GM21423 (cell line): ENCODE measurements at regions not wholly inside any gene's neighbourhood (a gene's known extent, or its start where the extent isn't known, plus 50 kb on each side); places are given as distances from the start of the nearest gene placed in this dataset.

Experiments
- ATAC-seq: cut with Tn5 transposase; IDR thresholded peaks from one replicate; pipeline ENCODE4 v1.9.1; 2021; ENCODE audit warnings: mild to moderate bottlenecking, moderate library complexity; ENCODE audit not compliant: unreplicated experiment

DNA sequence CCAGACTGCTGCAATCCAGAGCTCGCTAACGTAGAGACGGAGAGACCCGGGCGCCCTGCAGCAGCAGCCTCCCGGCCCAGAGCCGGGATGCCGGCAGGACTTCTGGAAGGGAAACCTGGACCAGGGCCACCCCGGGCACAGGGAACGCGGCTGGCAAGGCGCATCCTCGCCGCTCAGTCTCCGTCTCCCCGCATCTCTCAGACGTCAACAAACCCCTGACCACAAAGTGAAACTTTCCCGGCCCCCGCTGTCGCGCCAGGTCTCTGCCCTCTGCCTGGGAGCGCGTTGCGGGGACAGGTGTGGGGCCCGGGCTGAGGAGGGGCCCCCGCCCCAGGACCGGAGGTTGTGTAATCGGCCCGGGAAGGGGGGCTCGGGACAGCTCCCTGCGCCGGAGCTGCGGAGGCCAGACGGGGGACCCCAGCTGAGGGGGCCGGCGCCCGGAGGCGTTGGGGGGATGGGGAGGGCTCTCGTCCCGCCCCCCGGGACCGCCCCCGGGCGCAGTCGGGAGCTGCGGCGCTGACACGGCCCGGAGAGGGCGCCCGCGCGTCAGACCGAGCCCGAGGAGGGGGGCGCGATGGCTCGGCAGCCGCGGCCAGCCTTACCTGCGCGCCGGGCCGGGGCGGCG lies 116.6 kb upstream of the HIVEP3 start:
- ATAC-seq = peak; percentile 68

DNA sequence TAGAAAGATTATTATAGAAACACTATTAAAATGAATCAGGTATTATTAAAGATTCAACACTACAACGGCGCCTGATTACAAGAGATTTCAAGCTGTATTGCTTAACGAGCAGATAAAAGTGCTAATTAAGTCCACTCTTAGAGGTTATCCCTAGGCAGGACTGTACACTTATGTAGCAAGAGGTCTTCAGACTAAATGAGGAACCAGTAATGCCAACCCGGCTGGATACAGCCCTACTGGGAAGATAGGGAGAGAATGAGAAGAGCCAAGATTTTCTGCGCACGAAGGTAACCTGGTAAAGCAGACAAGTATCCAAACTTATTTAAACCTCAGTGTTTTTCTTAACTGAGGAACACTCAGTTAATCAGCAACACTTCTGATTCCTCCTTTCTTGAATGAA lies 115.7 kb upstream of the HIVEP3 start:
- ATAC-seq = no peak

DNA sequence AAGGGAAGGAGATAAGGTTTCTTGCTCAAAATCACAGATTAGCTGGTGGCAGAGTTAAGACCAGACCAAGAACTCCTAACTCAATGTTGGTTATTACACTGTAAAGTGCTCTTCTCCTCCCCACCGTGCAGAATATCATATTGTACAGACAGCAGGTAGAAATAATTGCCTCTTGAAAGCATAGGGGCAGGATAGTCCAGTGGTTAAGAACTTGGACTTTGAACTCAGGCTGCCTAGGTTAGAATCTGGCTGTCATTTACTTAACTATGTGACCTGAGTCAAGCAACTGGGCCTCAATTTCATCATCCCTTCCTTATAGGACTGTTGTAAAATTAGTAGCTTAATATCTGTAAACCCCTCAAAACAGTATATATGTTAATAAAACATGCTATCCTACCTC lies 114.9 kb upstream of the HIVEP3 start:
- no peak for ATAC-seq

DNA sequence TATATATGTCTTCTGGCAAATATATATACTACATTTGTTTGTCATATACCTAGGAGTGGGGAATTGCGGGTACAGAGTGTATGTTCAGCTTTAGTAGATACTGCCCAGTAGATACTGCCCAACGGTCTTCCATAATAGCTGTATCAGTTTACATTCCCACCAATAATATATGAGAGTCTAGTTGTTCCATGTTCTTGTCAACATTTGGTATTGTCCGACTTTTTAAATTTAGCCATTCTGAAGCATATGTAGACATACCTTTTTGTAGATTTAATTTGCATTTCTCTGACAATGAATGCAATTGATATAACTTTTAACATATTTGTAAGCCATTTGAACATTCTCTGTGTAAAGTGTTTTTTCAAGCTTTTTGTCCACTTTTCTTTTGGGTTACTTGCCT lies 99.0 kb upstream of the HIVEP3 start:
- ATAC-seq = no peak

DNA sequence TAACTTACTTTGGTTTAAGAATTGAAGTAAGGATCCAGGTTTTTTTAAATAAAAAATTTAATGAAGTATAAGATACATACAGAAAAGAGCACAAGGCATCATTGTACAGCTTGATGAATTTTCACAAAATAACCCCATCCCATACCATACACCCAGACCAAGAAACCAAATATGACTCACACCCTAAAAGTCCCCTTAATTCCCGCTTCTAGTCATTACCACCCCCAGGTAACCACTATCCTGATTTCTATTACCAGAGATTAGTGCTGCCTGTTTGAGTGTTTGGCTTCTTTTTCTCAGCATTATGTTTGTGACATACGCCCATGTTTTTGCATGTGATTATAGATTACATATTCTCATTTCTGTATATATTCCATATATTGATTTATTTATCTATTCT lies 98.5 kb upstream of the HIVEP3 start:
- peak; percentile 44 for ATAC-seq

DNA sequence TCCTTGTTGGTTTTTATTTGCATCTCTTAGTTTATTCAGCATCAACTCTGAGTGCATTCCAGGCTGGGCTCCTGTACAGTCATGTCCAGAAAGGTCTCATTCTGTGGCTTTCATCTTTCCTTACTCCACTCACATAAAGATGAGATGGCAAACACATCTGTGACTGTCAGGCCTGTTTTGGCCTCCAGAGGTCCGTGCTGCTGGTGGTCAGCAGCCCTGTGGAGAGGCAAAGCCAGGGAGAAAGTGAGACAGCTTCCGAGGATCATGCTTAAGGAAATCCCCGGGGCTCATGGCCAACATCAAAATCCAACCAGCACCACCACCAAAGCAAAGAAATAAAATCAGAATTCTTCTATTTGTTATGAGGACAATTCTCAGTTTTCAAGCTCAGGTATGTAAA lies 96.1 kb upstream of the HIVEP3 start:
- no peak for ATAC-seq

DNA sequence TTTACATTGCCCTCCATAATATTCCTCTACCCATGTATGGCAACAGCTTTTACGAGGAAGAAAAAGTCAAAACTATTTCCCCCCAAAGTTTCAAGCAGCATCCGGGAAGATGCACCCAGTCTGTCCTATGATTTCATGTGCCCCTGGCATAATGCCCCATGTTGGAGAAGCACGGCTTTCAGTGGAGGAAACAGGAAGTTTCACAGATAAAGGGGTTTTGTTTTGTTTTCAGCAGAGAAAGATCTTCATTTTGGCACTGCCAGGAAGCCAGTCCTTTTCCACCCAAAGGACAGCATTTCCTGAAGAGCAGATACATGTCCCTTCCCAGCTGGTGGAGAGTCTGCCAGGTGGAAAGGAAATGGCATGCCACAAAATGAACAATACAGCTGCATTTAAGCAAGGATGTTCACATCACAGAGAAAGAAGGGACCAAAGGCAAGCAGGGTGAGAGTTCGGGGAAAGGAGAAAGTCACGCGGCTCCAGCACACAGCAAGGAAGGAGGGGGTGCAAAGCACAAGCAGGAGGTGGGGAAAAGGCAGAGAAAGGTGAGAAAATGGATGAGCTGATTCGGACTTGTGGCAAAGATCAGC lies 95.3 kb upstream of the HIVEP3 start:
- no peak for ATAC-seq

DNA sequence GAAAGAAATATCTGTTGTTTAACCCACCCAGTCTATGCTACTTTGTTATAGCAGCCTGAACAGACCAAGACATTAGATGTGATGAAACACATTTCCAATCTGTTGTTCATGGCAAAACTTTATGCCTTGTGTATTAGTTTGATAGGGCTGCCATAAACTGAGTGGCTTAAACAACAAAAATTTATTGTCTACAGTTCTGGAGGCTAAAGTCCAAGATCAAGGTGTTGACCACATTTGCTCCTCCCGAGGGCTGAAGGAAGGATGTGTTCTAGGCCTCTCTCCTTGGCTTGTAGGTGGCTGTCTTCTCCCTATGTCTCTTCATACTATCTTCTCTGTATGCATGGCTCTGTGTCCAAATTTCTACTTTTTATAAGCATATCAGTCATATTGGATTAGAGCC lies 94.1 kb upstream of the HIVEP3 start:
- ATAC-seq = no peak

DNA sequence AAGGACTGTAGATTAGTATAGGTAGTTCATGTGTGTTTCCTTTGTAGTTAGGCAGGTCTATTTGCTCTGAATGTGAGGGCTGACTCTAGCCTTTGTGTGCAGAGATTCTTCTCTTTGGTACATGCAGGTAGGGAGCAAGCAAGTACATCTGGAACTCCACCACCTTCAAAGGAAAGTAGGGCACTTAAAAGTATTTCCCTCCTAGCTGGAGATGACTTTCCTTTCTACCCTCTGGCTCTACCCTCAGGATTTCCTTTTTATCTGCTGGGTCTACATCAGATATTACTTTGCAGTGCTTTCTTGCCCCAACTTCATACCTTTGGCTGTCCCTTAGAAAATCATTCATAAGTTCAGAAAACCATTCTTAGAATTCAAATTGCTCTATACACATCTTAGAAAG lies 91.7 kb upstream of the HIVEP3 start:
- ATAC-seq = no peak

DNA sequence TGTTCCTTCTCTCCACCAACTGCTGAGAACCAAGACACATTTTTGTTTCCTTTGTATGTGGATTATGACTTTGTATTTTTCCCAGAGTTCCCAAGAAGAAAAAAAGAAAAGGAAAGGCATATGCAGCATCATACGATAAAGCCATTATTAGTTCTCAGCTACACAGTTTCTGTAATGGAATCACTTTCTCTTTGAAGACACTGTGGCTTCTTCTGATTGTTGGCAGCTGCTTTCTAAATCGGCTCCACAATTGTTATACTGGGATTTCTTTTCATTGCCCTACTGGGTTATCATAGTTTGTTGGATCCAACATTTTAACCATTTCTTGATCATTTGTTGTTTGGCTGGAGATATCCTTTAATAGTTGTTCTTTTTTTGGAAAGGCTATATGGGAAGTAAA lies 89.5 kb upstream of the HIVEP3 start:
- no peak for ATAC-seq

DNA sequence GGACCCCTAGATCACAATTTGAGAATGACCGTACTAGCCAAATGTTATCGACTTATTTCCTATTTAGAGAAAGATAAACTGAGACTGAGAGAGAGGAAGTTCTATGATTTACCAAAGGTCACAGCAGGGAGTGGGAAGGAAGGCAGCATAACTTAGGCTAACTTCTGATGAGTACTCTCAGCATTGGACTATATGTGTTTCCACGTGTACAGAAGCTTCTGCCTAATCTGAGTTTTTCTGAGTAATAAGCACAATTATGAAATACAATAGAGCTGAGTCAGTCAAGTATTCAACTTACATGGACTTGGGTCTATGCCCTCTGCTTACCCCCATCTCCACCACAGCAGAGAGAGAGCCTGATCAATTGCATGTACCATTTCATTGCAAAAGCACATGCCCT lies 88.1 kb upstream of the HIVEP3 start:
- ATAC-seq = no peak

DNA sequence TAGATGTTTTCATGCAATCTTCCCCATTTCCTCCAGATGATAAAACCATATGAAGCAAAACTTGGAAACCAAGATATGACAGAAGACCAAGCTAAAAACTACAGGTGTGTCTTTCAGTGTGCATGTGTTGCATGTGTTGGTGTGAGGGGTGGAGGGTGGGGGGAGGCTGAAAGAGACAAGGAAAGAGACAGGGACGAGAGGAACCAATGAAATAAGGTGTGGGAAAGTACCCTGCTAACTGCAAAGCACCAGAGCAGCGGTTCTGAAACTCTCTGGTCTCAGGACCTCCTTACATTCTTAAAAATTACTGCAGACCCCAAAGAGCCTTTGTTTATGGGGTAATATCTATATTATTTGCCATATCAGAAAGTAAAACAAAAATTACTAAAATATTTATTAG lies 87.4 kb upstream of the HIVEP3 start:
- no peak for ATAC-seq

DNA sequence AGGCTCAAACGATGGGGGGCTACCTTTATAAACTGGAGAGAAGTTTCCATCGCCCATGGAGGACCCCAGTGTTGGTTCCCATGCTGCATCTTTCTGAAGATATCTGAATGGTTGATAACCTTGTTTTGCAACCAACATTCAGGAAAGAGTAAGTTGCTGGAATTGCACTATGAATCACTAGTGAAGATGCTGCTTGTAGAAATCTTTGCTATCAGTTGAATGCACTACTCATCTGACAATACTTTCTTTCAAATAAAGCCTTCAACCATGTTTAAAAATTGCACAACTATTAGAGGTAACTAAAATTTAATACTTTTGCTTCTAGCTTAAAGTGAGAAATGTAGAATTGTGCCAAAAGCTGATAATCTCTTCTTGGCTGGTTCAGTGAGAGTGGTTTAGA lies 86.8 kb upstream of the HIVEP3 start:
- no peak for ATAC-seq

DNA sequence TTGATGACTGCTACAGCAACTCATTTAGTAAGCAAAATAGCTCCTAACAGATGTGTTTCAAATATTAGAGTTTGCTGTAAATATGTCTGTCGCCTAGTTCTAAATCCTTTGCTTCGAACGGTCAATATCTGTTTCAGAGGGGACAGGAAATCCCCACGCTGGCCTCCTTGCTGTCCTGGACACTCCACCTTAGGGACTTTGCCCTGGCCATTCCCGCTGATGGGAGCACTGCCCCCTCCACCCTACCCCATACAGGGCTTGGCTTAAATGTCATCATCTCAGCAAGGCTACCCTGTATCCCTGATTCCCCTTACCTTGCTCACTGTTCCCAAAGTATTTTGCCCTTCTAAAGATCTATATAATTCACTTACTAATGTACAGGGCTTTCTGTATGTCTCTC lies 86.1 kb upstream of the HIVEP3 start:
- no peak for ATAC-seq

DNA sequence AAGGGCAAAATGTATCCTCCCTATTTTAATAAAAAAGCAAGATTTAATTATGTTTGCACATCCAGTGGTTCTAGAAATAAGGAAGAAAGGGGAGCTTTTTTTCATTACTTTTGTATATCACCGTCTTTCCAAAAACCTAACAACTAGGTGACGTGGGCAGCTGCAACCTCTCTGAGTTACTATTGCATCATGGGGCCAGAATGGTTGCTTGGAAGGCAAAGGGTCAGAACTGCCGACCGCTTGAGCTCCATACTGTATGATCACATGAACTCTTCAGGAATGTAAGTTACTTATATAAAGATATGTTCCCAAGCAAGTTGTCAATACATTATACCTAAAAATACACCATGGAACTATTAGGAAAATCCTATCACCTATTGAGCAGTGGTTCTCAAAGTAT lies 85.6 kb upstream of the HIVEP3 start:
- no peak for ATAC-seq

DNA sequence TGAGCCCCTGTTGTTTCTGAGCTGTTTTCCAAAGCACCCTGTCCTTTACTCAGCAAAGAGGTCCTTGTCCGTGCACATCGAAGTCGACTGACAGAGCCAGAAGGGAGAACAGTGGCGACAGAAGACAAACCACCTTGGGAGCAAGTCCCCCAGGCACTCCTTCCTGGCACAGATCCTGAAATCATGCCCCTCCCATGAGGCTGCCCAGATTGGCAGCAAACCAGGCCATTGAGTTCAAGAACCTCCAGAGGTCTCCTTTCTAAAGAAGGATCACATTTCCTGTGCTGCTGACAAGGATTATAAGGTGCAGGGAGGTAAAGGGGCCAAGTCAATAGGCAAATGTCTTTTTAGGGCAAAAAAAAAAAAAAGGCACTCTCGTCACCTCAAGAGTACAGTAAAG lies 84.7 kb upstream of the HIVEP3 start:
- ATAC-seq = no peak

DNA sequence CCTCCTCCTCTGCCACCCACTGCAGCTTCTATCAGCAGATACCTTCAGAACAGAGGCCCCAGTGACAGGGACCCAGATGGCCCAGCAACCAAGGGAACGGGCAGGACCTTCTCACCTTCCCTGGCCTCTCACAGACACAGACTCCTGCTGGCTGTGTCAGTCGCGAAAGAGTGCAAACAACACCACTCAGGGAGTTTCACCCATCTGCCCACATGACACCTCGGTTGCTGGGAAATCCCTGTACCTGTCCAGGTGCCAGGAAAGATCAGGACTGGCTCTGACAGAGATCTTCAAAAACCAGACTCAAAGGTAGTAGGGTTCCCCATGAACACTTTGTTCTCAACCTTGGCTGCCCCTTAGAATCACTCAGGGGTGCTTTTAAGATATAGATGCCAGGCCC lies 83.5 kb upstream of the HIVEP3 start:
- ATAC-seq = no peak

DNA sequence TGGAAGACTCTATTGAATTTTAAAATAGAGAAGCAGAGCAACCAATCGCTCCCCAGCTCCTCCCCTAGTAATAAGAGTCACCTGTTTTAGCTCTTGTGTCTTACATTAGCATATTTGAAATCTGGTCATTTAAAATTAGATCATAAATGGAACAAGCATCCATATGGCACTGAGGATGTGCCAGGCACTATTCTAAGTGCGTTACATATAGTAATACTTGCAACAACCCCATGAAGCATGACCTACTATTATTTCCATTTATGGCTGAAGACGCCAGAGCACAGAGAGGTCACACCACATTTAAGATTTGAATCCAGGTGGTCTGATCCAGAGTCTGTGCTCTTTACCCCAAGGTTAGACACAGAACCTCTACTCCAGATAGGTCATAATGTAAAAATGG lies 82.0 kb upstream of the HIVEP3 start:
- no peak for ATAC-seq

DNA sequence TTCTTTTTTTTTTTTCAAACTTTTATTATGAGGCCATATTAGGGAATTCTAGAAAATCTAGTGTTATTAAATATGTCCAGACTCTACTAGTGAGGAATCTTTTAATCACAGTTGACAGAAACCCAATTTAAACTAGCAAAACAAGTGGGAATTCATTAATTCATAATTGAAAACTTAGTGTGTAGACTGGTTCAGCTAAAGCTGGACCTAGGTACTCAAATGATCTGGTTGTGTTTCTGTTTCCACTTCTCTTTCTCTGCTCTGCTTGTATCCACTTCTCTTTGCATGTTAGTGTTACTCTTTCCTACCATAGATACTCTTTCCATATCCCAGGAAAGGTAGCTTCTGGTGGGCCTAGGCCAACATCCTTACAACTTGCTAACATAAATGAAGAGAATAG lies 81.2 kb upstream of the HIVEP3 start:
- ATAC-seq = no peak

DNA sequence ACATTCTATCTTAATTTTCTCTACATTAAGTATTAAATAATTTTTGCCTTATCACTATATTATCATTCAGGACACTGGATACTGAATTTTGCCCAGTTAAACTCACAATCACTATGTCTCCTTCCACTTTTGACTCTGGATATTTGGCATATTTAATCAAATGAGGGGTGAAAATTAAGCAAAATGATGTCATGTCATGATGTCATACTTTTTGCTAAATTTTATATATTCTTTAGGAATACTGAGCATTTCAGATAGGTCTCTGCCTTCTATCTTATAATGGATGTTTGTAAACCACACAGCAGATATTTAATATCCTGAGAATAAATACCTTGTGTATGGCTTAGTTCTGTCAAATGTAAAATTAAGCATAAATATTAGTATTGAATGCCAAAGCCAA lies 79.5 kb upstream of the HIVEP3 start:
- no peak for ATAC-seq

DNA sequence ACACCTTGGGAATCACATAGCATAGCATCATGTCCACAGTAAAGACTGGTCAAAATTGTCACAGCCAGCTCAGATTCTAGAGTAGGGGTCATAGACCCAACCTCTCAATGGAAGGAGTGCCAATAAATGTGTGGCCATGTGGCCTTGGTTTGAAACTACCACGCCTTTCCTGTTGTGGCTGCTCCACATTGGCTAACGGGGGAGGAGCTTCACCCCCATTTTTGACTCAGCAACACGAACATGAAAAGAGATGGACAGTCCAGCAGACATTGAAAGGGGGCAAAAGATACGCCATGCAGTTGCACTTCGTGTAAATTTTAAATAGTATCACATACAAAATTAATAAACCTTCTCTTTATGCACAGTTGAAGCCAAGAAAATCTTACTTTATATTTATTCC lies 78.4 kb upstream of the HIVEP3 start:
- ATAC-seq = no peak

DNA sequence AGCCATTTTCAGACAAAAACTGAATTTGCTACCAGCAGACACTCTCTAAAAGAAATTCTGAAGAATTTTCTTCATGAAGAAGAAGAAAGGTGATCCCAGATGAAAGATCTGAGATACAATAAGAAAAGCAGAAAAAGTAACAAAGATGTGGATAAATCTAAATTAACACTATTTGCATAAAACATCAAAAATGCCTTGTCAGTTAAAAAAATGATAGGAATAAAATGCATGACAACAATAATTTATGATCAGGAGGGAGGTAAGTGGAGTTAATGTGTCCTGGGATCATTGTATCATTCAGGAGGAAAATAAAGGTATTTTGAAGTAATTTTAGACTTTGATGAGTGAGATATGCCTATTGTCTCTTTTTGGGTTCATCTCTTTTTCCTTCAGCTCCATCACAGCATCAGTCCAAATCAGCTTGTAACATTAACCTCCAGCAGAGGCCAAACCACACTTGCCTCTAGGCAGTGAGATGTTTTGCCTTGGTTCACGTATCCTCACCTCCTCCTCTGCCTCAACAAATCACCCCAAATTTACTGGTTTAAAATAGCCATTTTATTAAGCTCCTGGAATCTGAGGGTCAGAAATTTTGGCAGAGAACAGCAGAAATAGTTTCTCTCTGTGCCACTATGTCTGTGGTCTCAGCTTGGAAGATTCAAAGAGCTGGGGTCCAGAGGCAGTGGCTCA lies 76.9 kb upstream of the HIVEP3 start:
- ATAC-seq = no peak
